GM12875 (cell line): ENCODE measurements at regions not wholly inside any gene's neighbourhood (a gene's known extent, or its start where the extent isn't known, plus 50 kb on each side); places are given as distances from the start of the nearest gene placed in this dataset.

Experiments
- H3K4me3 ChIP-seq: one replicate; pipeline ENCODE4 v1.5.1; 2011; ENCODE audit warnings: low read depth, low read length, control low read depth
- TF ChIP-seq, protein P1 (sequence below): IDR thresholded peaks from 2 replicates; pipeline ENCODE4 v1.5.1; 2011; ENCODE audit warnings: low read depth, mild to moderate bottlenecking, control low read depth, inconsistent platforms, low read length, moderate library complexity, borderline replicate concordance; ENCODE audit not compliant: insufficient read depth

DNA sequence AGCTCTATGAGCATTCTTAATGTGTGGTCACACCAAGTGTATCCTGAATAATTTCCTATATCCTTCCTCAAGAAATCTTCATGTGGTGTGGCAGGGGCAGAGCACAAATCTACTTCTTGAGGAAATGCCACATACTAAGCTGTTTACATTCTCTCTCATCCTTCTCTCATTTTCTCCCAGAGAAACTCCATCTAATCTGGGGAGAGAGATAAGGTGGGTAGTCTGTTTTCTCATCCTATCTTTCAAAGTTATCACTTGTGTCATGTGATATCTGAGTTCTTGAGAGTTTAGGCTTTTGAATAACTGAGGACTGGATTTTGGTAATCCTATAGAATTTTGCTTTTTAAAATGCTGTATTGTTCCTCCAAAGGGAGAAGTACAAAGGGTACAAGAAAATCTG, 141.9 kb upstream of the LRRC7 start:
- no peak overlapping the region for H3K4me3 ChIP-seq
- TF ChIP-seq, protein P1, sequence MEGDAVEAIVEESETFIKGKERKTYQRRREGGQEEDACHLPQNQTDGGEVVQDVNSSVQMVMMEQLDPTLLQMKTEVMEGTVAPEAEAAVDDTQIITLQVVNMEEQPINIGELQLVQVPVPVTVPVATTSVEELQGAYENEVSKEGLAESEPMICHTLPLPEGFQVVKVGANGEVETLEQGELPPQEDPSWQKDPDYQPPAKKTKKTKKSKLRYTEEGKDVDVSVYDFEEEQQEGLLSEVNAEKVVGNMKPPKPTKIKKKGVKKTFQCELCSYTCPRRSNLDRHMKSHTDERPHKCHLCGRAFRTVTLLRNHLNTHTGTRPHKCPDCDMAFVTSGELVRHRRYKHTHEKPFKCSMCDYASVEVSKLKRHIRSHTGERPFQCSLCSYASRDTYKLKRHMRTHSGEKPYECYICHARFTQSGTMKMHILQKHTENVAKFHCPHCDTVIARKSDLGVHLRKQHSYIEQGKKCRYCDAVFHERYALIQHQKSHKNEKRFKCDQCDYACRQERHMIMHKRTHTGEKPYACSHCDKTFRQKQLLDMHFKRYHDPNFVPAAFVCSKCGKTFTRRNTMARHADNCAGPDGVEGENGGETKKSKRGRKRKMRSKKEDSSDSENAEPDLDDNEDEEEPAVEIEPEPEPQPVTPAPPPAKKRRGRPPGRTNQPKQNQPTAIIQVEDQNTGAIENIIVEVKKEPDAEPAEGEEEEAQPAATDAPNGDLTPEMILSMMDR, result no peak

DNA sequence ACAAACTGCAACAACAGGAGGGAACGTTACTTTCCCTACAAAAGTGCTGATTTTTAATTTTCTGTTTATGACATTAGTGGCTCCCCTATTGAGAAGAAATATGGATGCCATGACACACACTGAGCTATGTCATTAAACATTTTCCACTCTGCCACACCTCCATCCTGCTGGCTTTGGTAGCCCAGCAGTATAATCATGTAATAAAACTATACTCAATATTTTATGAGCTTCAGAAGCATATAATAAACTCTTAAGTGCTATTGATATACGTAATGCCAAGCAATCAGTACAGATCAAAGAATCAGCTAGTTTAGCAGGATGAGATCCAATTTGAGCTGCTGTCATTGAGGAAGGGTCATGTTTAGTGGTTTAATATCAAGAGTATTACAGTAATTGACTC, 141.3 kb upstream of the LRRC7 start:
- no peak overlapping the region for H3K4me3 ChIP-seq
- TF ChIP-seq, protein P1, result no peak

- no peak overlapping the region for H3K4me3 ChIP-seq
- TF ChIP-seq, protein P1, result no peak
These were observed 134.6 kb upstream of the LRRC7 start for GRCh38 chr1:69433073-69433472.

- no peak overlapping the region for H3K4me3 ChIP-seq
- TF ChIP-seq, protein P1, result no peak
These were observed 131.6 kb upstream of the LRRC7 start for GRCh38 chr1:69436151-69436550.

GRCh38 chr1:69438056-69438795, 129.5 kb upstream of the LRRC7 start:
- H3K4me3 ChIP-seq, result no peak overlapping the region
- TF ChIP-seq, protein P1, result no peak

- TF ChIP-seq, protein P1, result no peak
- H3K4me3 ChIP-seq, result no peak overlapping the region
These were observed 126.2 kb upstream of the LRRC7 start for GRCh38 chr1:69441496-69441895.

GRCh38 chr1:69451196-69451595, 116.5 kb upstream of the LRRC7 start:
- no peak overlapping the region for H3K4me3 ChIP-seq
- TF ChIP-seq, protein P1, result no peak
